Heart right ventricle (tissue), 16 donors: ENCODE measurements at regions not wholly inside any gene's neighbourhood (a gene's known extent, or its start where the extent isn't known, plus 50 kb on each side); places are given as distances from the start of the nearest gene placed in this dataset.

ENCODE experiments used
- ATAC-seq, 8 donors: fragments of 200-7000 bp; cut with Tn5 transposase; one replicate each; pipeline ENCODE4 v1.9.1; 2020; ENCODE audit warnings: mild to moderate bottlenecking in 8 of 8, moderate library complexity in 8 of 8, moderate number of reproducible peaks in 1 of 8
- DNase-seq, 2 donors: peaks; one replicate each; pipeline ENCODE4 v3.0.0-alpha.2; 2020
- H3K27ac ChIP-seq, 10 donors: fragments of 200-600 bp; sonication (generic) in 2 of 10; one replicate each; pipeline versions ENCODE4 v1.5.0 to v1.8.0; 2020 to 2022; ENCODE audit warnings: mild to moderate bottlenecking in 3 of 10
- H3K27me3 ChIP-seq, 7 donors: fragments of 200-600 bp; one replicate each; pipeline ENCODE4 v1.8.0; 2021 to 2022; ENCODE audit warnings: mild to moderate bottlenecking in 2 of 7
- H3K36me3 ChIP-seq, 9 donors: fragments of 200-600 bp; sonication (generic) in 1 of 9; one replicate each; pipeline versions ENCODE4 v1.5.0 to v1.8.0; 2020 to 2022; ENCODE audit warnings: mild to moderate bottlenecking in 2 of 9
- H3K4me1 ChIP-seq, 9 donors: fragments of 200-600 bp; sonication (generic) in 1 of 9; one replicate each; pipeline versions ENCODE4 v1.5.0 to v1.8.0; 2020 to 2022; ENCODE audit warnings: mild to moderate bottlenecking in 4 of 9
- H3K4me3 ChIP-seq, 10 donors: fragments of 200-600 bp; sonication (generic) in 2 of 10; one replicate each; pipeline versions ENCODE4 v1.5.0 to v1.8.0; 2020 to 2022; ENCODE audit warnings: mild to moderate bottlenecking in 7 of 10, moderate library complexity in 2 of 10
- H3K9me3 ChIP-seq, 11 donors: fragments of 200-600 bp in 10 of 11; sonication (generic) in 2 of 11; one replicate each; pipeline versions ENCODE4 v1.5.0 to v1.8.0; 2013 to 2022; ENCODE audit warnings: mild to moderate bottlenecking in 2 of 11, control low read depth in 1 of 11, moderate library complexity in 1 of 11
- CTCF ChIP-seq, 9 donors: fragments of 200-600 bp; sonication (generic) in 2 of 9; IDR thresholded peaks; one replicate each; pipeline versions ENCODE4 v1.5.0 to v1.8.0; 2021 to 2022; ENCODE audit warnings: antibody characterized with exemption in 9 of 9, mild to moderate bottlenecking in 5 of 9, moderate library complexity in 1 of 9
- WGBS, 2 donors: extraction: QIAGEN DNeasy Blood & Tissue Kit; methylation state at CpG; one replicate each; pipeline ENCODE4 v1.1.7; 2013; ENCODE audit warnings: inconsistent platforms in 1 of 2; 5-methylcytosine and 5-hydroxymethylcytosine counted together
- intact Hi-C, 10 donors: fragments of 100-400 bp; cut with DNase I; formaldehyde crosslinking; loops; one replicate each; pipeline versions ENCODE4 v1.11.1 to v1.14.2; 2022
- donor health status: Arrhythmogenic right ventricular cardiomyopathy.
- donor health status: ischemic (EF 13 %, LVEDD 7.1; RV severe dilation, severe dysfunction).
- donor health status: healthy with polysubstance abuse.
- donor health status: DM: no; HTN: yes; CAD: no.
- donor health status: DM: no; HTN: no; CAD: no.
- donor health status: ischemic (EF 25% LVEDD 6.9; RV normal size, moderate dysfunction).
- donor health status: ischemic (EF 25% LVEDD 5.7; RV mildly dilated, moderate dysfunction).
- donor health status: healthy.
- donor health status: DM: yes; HTN: yes; CAD: no.
- donor health status: Ischemic cardiomyopathy.
- donor health status: ischemic (EF 35%, LVEDD 5.7; RV mildly dilated, moderate dysfunction).
- donor health status: nonischemic (EF 11% LVEDD 7.7; RV severe dilation, severe dysfunction).
- donor health status: DM: yes; HTN: yes; CAD: no.
- donor health status: PGD.
- donor health status: ischemic (EF 29% LVEDD 5.4; RV normal size, mild dysfunction).
- donor health status: nonischemic (EF 23%, LVEDD 6.1; RV moderate dilation, normal function).

- Histone ChIP-seq H3K4me3 (no peak overlapping the region), H3K4me1 (peaks cover 0 to 14% (median 0%) of the 10 kb centered on the region in 9 donors), H3K36me3 (no peaks in the 10 kb centered on the region), H3K27me3 (no peaks in the 10 kb centered on the region), H3K27ac (no peak overlapping the region), H3K9me3 (no peaks in the 10 kb centered on the region)
- intact Hi-C loops: no loop called here
- DNase-seq (no peak), ATAC-seq (no peak)
- WGBS, 2 donors: 96 to 97% methylated on average over 2 of the region's 2 CpGs
- TF ChIP-seq CTCF (IDR thresholded peaks at IDR 0.05): no peak
Observed at GRCh38 chr7:91378131-91378530, 113.9 kb downstream of the FZD1 start.

- DNase-seq (no peak), ATAC-seq (no peak)
- intact Hi-C loops: no loop called here
- no peak for TF ChIP-seq CTCF (IDR thresholded peaks at IDR 0.05)
- Histone ChIP-seq H3K36me3 (no peaks in the 10 kb centered on the region), H3K4me3 (no peak overlapping the region), H3K4me1 (peaks cover 0 to 3% (median 0%) of the 10 kb centered on the region in 9 donors), H3K27me3 (no peaks in the 10 kb centered on the region), H3K9me3 (no peaks in the 10 kb centered on the region), H3K27ac (no peak overlapping the region)
- 76 to 92% methylated on average over 2 of the region's 2 CpGs for WGBS, 2 donors
Observed at GRCh38 chr7:91379236-91379635, 115.0 kb downstream of the FZD1 start.

GRCh38 chr7:91379991-91380390 lies 115.8 kb downstream of the FZD1 start:
- TF ChIP-seq CTCF (IDR thresholded peaks at IDR 0.05): no peak
- Histone ChIP-seq H3K27me3 (no peaks in the 10 kb centered on the region), H3K36me3 (no peaks in the 10 kb centered on the region), H3K4me3 (no peak overlapping the region), H3K27ac (no peak overlapping the region), H3K9me3 (no peaks in the 10 kb centered on the region), H3K4me1 (peaks cover 0 to 3% (median 0%) of the 10 kb centered on the region in 9 donors)
- ATAC-seq (no peak), DNase-seq (no peak)
- 69 to 76% methylated on average over 2 of the region's 2 CpGs for WGBS, 2 donors
- intact Hi-C loops: no loop called here

- Histone ChIP-seq H3K27ac (no peak overlapping the region), H3K9me3 (no peaks in the 10 kb centered on the region), H3K36me3 (no peaks in the 10 kb centered on the region), H3K4me1 (peaks cover 0 to 3% (median 0%) of the 10 kb centered on the region in 9 donors), H3K4me3 (no peak overlapping the region), H3K27me3 (no peaks in the 10 kb centered on the region)
- no peak for TF ChIP-seq CTCF (IDR thresholded peaks at IDR 0.05)
- intact Hi-C loops: no loop called here
- 82 to 84% methylated on average over 7 of the region's 7 CpGs for WGBS, 2 donors
- ATAC-seq: no peak
- DNase-seq: no peak
Observed at GRCh38 chr7:91383053-91383904, 119.0 kb downstream of the FZD1 start.
